ENCODE measurements at regions not wholly inside any gene's neighbourhood (a gene's known extent, or its start where the extent isn't known, plus 50 kb on each side); places are given as distances from the start of the nearest gene placed in this dataset.

- TF ChIP-seq YY1 (IDR thresholded peaks at IDR 0.05; ENCODE audit: insufficient read depth, insufficient read length) (no peak), ZNF274 (IDR thresholded peaks at IDR 0.05; ENCODE audit: low read depth, low read length) (no peak), SUZ12 (IDR thresholded peaks at IDR 0.05; ENCODE audit: extremely low read depth, insufficient read depth, insufficient read length) (no peak)
These were observed 81.3 kb downstream of the KCNF1 start for GRCh38 chr2:10993001-10993481.

Data from NT2/D1 (cell line).